Adrenal gland (tissue), 5 donors: ENCODE measurements at regions not wholly inside any gene's neighbourhood (a gene's known extent, or its start where the extent isn't known, plus 50 kb on each side); places are given as distances from the start of the nearest gene placed in this dataset.

Experiments used
- POLR2A ChIP-seq, 2 donors: fragments of 450-650 bp; IDR thresholded peaks; one replicate each; pipeline ENCODE4 v1.6.1; 2017; ENCODE audit warnings: antibody characterized with exemption in 2 of 2, mild to moderate bottlenecking in 2 of 2, moderate library complexity in 1 of 2
- TF ChIP-seq, protein P1 (sequence below), 6 experiments: fragments of 450-650 bp in 4 of 6; fragments of 200-600 bp in 2 of 6; sonication (generic) in 1 of 6; IDR thresholded peaks; 1 replicate in 5 of 6; 2 replicates in 1 of 6; pipeline versions ENCODE4 v1.5.1 to v1.8.0; 2016 to 2021; ENCODE audit warnings: antibody characterized with exemption in 6 of 6, mild to moderate bottlenecking in 2 of 6, moderate library complexity in 1 of 6
- donor health status: DM: no; HTN: no; CAD: no.

DNA sequence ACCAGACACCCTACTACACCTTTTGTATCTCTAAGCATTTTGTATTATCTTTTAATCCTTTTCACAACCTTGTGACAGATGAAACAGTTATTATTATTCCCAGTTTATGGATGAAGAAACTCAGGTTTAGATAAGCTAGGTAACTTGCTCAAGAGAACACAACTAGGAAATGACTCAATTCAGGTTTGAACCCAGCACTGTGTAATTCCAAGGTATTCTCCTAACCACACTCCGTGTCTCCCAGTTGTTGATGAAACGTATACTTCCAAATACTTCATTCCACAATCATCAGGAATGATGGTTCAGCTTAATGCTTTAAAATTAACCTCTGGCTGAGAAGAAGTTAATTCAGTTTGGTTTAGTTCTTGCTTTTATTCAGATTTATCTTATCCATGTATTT is 51.7 kb upstream of the MRPS6 start:
- TF ChIP-seq, protein P1, sequence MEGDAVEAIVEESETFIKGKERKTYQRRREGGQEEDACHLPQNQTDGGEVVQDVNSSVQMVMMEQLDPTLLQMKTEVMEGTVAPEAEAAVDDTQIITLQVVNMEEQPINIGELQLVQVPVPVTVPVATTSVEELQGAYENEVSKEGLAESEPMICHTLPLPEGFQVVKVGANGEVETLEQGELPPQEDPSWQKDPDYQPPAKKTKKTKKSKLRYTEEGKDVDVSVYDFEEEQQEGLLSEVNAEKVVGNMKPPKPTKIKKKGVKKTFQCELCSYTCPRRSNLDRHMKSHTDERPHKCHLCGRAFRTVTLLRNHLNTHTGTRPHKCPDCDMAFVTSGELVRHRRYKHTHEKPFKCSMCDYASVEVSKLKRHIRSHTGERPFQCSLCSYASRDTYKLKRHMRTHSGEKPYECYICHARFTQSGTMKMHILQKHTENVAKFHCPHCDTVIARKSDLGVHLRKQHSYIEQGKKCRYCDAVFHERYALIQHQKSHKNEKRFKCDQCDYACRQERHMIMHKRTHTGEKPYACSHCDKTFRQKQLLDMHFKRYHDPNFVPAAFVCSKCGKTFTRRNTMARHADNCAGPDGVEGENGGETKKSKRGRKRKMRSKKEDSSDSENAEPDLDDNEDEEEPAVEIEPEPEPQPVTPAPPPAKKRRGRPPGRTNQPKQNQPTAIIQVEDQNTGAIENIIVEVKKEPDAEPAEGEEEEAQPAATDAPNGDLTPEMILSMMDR (IDR thresholded peaks at IDR 0.05), result no peak
- no peak for TF ChIP-seq POLR2A (IDR thresholded peaks at IDR 0.05)
